ENCODE measurements at regions not wholly inside any gene's neighbourhood (a gene's known extent, or its start where the extent isn't known, plus 50 kb on each side); places are given as distances from the start of the nearest gene placed in this dataset.
"Not testable (repeated sequence)": the region's sequence is repeated elsewhere in the genome, so short reads cannot be mapped to it uniquely, and the experiment has no call there.

GRCh38 chr6:22349051-22349450 lies 52.2 kb upstream of the PRL start:
- Mint-ChIP-seq H3K27me3 (no peaks in the 10 kb centered on the region), H3K27ac (no peak overlapping the region), H3K4me1 (no peaks in the 10 kb centered on the region), H3K4me3 (no peak overlapping the region), H3K9me3 (peaks cover 1% of the 10 kb centered on the region), H3K36me3 (no peaks in the 10 kb centered on the region)
- no peak for DNase-seq
- CTCF ChIA-PET = no interaction called here

DNA sequence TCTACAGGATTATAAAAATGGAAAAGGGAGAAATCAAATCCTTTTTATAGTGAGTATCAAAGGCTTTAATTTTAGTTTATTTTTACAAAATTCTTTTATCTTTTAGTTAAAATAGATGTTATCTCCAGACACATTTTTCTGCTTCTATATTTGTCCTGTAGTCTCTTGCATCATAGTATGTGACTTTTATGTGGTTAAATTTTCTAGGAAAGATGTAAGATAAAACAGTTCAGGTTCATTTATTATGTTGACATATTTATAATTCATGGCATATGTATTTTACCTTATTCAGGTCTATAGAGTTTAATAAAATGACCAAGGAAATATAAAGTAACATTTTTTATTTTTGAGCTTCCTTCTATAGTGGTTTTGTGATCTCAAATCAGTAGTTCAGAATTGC lies 52.7 kb upstream of the PRL start:
- Mint-ChIP-seq H3K27ac (no peak overlapping the region), H3K4me3 (no peak overlapping the region), H3K36me3 (no peaks in the 10 kb centered on the region), H3K27me3 (no peaks in the 10 kb centered on the region), H3K9me3 (peaks cover 1% of the 10 kb centered on the region), H3K4me1 (no peaks in the 10 kb centered on the region)
- CTCF ChIA-PET = no interaction called here
- DNase-seq = no peak

DNA sequence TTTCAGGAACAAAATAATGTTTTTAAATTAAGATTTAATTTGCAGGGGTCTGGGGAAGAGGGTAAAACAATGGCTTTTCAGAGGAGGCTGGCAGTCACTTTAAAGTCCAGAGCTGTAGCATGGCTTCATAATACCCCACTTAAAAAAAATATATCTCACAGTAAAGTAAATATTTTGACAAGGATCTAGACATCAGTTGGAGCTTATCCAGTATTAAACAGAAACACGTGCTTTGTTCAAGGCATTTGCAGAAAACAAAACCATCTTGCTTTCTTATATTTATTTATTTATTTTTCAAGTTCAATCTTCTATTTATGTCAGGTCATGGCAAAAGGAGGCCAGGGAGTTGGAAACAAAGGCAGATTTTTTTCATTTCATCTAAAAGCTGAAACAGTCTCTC lies 53.3 kb upstream of the PRL start:
- no peak for DNase-seq
- H3K4me1 Mint-ChIP-seq = no peaks in the 10 kb centered on the region

DNA sequence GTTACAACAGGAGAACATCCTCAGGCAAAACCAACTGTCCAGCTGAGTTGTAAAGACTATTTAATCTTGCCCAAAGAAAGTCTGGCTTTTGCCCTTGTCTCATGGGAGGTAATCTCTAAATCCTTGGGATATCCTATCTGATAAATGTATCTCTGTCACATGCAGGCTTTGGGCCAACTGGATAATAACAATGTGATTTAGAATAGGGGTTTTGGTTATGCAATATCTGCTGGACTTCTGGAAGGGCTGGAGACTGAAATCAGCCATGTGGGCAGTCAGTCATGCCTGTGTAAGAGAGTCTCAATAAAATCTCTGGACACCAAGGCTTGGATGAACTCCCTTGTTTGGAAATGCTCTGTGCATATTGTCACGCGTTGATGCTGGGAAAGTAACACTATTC lies 56.3 kb upstream of the PRL start:
- no peak for DNase-seq
- Mint-ChIP-seq H3K27ac (no peak overlapping the region), H3K4me3 (no peak overlapping the region), H3K4me1 (no peaks in the 10 kb centered on the region), H3K27me3 (no peaks in the 10 kb centered on the region), H3K9me3 (no peaks in the 10 kb centered on the region), H3K36me3 (no peaks in the 10 kb centered on the region)
- CTCF ChIA-PET = no interaction called here

More for the DNA sequence above, 53.3 kb upstream of the PRL start:
- CTCF ChIA-PET = no interaction called here
- no peak overlapping the region for H3K27ac Mint-ChIP-seq
- no peak overlapping the region for H3K4me3 Mint-ChIP-seq
- H3K27me3 Mint-ChIP-seq = no peaks in the 10 kb centered on the region
- H3K9me3 Mint-ChIP-seq = peaks cover 1% of the 10 kb centered on the region
- no peaks in the 10 kb centered on the region for H3K36me3 Mint-ChIP-seq

DNA sequence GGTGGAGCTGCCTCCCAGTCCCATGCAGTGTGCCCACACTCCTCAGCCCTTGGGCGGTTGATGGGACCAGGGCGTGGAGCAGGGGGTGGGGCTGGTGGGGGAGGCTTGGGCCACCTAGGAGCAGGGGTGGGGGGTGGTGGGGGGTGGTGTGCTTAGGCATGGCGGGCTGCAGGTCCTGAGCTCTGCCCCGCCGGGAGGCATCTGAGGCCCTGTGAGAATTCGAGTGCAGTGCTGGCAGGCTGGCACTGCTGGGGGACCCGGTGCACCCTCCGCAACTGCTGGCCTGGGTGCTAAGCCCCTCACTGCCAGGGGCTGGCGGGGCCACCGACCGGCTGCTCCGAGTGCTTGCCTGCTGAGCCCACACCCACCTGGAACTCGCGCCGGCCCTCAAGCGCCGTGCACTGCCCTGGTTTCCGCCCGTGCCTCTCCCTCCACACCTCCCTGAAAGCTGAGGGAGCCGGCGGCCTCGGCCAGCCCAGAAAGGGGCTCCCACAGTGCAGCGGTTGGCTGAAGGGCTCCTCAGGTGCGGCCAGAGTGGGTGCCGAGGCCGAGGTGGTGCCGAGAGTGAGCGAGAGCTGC lies 59.6 kb upstream of the PRL start:
- no peaks in the 10 kb centered on the region for H3K36me3 Mint-ChIP-seq
- no peak for DNase-seq
- H3K27ac Mint-ChIP-seq = no peak overlapping the region
- no peaks in the 10 kb centered on the region for H3K27me3 Mint-ChIP-seq
- H3K4me1 Mint-ChIP-seq = no peaks in the 10 kb centered on the region
- CTCF ChIA-PET = no interaction called here
- no peaks in the 10 kb centered on the region for H3K9me3 Mint-ChIP-seq
- no peak overlapping the region for H3K4me3 Mint-ChIP-seq

DNA sequence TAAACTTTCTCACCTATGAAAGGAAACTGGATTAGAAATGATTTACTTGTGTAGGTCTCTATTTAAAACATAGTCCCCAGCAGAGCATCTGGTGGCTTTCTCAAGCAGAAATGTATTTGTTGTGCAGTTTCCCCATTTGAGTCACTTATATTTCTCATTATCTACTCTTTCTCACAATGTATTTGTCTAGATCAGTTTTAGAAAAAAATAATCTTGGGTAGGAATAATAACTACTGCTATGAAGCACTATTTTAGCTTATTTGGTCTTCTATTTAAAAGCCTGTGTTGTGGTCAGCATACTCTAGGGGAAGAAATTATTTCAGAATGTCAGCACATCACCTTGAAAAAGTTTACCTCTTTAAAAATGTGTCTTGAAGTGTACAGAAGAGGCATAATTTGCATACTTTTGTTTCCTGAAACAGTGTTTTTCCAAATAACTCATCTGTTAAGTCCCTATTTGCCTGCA lies 60.9 kb upstream of the PRL start:
- Mint-ChIP-seq H3K4me3 (no peak overlapping the region), H3K4me1 (no peaks in the 10 kb centered on the region), H3K9me3 (no peaks in the 10 kb centered on the region), H3K27me3 (no peaks in the 10 kb centered on the region), H3K27ac (no peak overlapping the region), H3K36me3 (no peaks in the 10 kb centered on the region)
- CTCF ChIA-PET = no interaction called here
- DNase-seq = no peak

DNA sequence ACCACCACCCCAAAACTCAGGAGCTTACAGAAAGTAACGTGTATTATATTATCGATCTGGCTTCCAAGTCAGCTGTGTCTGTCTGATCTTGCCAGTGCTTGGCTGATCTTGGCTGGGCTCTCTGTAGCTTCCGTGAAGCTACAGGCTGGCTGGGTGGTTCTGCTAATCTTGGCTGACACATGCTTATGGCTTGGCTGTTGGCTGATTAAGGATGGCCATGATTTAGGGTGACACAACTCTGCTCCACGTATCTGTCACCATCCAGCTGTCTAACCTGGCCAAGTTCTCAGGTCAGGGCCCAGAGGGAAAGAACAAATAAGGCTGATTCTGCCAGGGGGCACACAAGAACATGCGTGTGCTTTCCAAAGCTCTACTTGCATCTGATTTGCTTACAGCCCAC lies 64.7 kb upstream of the PRL start:
- no peaks in the 10 kb centered on the region for H3K27me3 Mint-ChIP-seq
- H3K9me3 Mint-ChIP-seq = no peaks in the 10 kb centered on the region
- no peaks in the 10 kb centered on the region for H3K36me3 Mint-ChIP-seq
- CTCF ChIA-PET = no interaction called here
- no peak overlapping the region for H3K27ac Mint-ChIP-seq
- DNase-seq = no peak
- no peaks in the 10 kb centered on the region for H3K4me1 Mint-ChIP-seq
- no peak overlapping the region for H3K4me3 Mint-ChIP-seq

DNA sequence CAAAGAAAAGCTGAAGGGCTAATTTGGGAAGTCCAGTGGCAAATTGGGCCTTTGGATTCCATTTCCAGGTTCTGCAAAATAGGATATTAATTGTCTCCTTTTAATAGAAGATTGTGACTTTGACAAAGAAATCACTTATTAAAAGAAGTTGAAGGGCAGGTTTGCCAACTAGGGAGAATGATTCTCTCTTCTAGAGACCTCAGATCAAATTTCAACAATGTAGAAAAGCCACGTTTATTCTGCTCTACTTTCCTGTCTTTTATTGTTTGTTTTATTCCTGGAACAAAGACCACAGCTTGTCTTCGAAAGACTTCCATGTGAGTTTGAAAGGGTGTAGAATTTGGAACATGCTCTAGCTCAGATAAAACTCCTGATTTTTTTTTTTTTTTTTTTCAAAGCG lies 65.5 kb upstream of the PRL start:
- Mint-ChIP-seq H3K27me3 (no peaks in the 10 kb centered on the region), H3K36me3 (no peaks in the 10 kb centered on the region), H3K27ac (no peak overlapping the region), H3K9me3 (no peaks in the 10 kb centered on the region), H3K4me1 (no peaks in the 10 kb centered on the region), H3K4me3 (no peak overlapping the region)
- CTCF ChIA-PET = no interaction called here
- DNase-seq = no peak

GRCh38 chr6:22363166-22363713 lies 66.4 kb upstream of the PRL start:
- DNase-seq = no peak
- Mint-ChIP-seq H3K27ac (no peak overlapping the region), H3K9me3 (no peaks in the 10 kb centered on the region), H3K4me1 (no peaks in the 10 kb centered on the region), H3K36me3 (no peaks in the 10 kb centered on the region), H3K27me3 (no peaks in the 10 kb centered on the region), H3K4me3 (no peak overlapping the region)
- CTCF ChIA-PET = no interaction called here

DNA sequence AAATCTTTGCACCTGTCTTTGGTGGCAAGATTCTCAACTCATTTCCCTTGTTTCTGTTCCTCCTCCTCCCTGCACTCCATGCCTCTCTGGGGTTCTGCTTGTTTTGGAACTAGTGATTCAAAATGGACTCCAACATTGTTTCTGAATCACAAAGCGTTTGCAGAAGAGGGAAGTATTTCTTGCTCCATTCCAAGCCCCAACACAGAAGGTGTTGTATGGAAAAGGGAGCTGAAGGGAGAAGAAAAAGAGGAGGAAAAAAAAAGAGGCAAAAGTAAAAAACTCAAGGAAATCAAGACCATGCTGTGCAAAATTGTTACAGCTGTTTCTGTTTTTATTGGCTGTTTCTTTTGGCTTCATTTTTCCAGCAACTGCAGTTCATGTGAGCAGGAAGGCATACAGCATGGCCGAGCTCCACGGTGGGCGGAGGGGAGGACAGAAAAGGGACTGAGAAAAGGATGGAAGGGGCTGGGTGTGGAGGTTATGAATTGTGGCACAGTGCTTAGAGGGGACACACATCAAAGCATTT lies 66.9 kb upstream of the PRL start:
- Mint-ChIP-seq H3K36me3 (no peaks in the 10 kb centered on the region), H3K27ac (no peak overlapping the region), H3K9me3 (no peaks in the 10 kb centered on the region), H3K27me3 (no peaks in the 10 kb centered on the region), H3K4me3 (no peak overlapping the region), H3K4me1 (no peaks in the 10 kb centered on the region)
- DNase-seq = no peak
- CTCF ChIA-PET = no interaction called here

- no peaks in the 10 kb centered on the region for H3K27me3 Mint-ChIP-seq
- no peaks in the 10 kb centered on the region for H3K36me3 Mint-ChIP-seq
- no peak overlapping the region for H3K27ac Mint-ChIP-seq
- DNase-seq = no peak
- no peaks in the 10 kb centered on the region for H3K4me1 Mint-ChIP-seq
- CTCF ChIA-PET = no interaction called here
- H3K9me3 Mint-ChIP-seq = no peaks in the 10 kb centered on the region
- no peak overlapping the region for H3K4me3 Mint-ChIP-seq
Measured at GRCh38 chr6:22364306-22364705, 67.5 kb upstream of the PRL start.

DNA sequence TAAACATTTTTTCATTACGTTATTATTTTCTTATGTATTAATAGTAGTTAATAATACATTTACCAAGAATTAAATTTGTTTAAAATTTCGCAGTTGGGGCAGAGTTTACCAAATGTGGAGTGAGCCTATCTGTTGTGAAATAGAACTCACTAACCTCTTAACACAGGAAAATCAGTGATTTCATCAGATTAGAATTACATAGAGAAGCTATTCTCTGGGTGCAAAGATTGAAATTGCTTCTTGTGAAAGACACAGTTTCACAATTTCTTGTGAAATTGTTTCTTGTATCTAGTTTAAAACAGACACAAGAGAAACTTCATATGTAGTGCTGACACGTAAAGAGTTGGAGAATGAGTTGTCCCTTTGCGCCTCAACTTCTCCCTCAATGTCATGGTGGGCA lies 69.4 kb upstream of the PRL start:
- CTCF ChIA-PET = no interaction called here
- Mint-ChIP-seq H3K4me3 (no peak overlapping the region), H3K9me3 (peaks cover 3% of the 10 kb centered on the region), H3K36me3 (no peaks in the 10 kb centered on the region), H3K4me1 (no peaks in the 10 kb centered on the region), H3K27ac (no peak overlapping the region), H3K27me3 (no peaks in the 10 kb centered on the region)
- no peak for DNase-seq

DNA sequence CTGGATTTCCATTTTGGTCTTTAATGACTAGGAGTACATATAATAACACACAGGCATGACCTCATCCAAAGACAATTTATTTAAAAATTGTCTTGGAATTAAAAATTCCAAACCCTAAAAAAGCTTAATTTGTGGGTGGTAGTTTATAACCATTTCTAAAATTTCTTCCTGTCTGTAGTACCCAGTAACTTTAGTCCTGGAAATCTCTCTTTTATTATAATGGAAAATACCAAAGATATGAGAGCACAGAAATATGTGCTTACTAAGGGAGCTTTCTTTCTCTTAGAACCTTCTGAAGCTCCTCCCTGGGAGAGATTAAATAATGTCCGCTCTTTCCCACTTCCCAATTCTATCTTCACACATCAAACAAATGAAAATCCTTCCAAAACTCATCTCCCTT lies 70.5 kb upstream of the PRL start:
- CTCF ChIA-PET = no interaction called here
- no peaks in the 10 kb centered on the region for H3K4me1 Mint-ChIP-seq

DNA sequence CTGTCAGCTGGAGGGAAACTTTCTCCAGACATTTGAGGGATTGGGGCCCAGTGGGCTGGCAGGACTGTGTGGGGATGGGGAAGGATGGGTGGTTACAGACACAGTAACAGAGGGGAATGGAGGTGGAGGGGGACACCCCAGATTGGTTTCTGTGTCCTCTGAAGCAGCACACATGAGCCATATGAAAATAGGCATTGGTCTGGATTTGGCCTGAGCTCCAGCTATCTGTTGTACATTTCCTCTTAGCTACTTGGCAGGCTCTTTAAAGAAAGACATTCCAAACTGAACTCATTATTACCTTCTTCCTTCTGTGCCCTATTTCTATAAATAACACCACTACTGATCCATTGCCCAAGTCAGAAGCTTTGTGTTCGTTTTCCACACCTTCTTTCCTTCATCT lies 72.0 kb upstream of the PRL start:
- H3K4me3 Mint-ChIP-seq = no peak overlapping the region
- CTCF ChIA-PET = interaction anchor here (0.6 to 1.4 kb wide), 2 partner anchors 97 to 181 kb away, joined by 3 read pairs; no protein-coding TSS in a partner anchor
- H3K27me3 Mint-ChIP-seq = no peaks in the 10 kb centered on the region
- peaks cover 5% of the 10 kb centered on the region for H3K9me3 Mint-ChIP-seq
- no peak for DNase-seq
- no peak overlapping the region for H3K27ac Mint-ChIP-seq
- no peaks in the 10 kb centered on the region for H3K36me3 Mint-ChIP-seq
- H3K4me1 Mint-ChIP-seq = no peaks in the 10 kb centered on the region

More for the DNA sequence above, 70.5 kb upstream of the PRL start:
- Mint-ChIP-seq H3K9me3 (peaks cover 5% of the 10 kb centered on the region), H3K27me3 (no peaks in the 10 kb centered on the region), H3K4me3 (no peak overlapping the region), H3K27ac (no peak overlapping the region), H3K36me3 (no peaks in the 10 kb centered on the region)
- DNase-seq = no peak

GRCh38 chr6:22372922-22373321 lies 76.1 kb upstream of the PRL start:
- no peaks in the 10 kb centered on the region for H3K36me3 Mint-ChIP-seq
- no peak overlapping the region for H3K4me3 Mint-ChIP-seq
- H3K27me3 Mint-ChIP-seq = no peaks in the 10 kb centered on the region
- no peaks in the 10 kb centered on the region for H3K4me1 Mint-ChIP-seq
- no peak overlapping the region for H3K27ac Mint-ChIP-seq
- peaks cover 10% of the 10 kb centered on the region for H3K9me3 Mint-ChIP-seq
- CTCF ChIA-PET = no interaction called here
- DNase-seq = no peak

GRCh38 chr6:22374950-22375349 lies 78.1 kb upstream of the PRL start:
- H3K4me1 Mint-ChIP-seq = not testable (repeated sequence)

More at GRCh38 chr6:22374950-22375349, 78.1 kb upstream of the PRL start:
- H3K4me3 Mint-ChIP-seq, H3K27ac Mint-ChIP-seq, H3K36me3 Mint-ChIP-seq, CTCF ChIA-PET, H3K27me3 Mint-ChIP-seq, DNase-seq: not testable (repeated sequence)
- peaks cover 10% of the 10 kb centered on the region for H3K9me3 Mint-ChIP-seq

Measured in activated naive CD4-positive, alpha-beta T cell treated with anti-CD3 and anti-CD28 coated beads, Interleukin-2, amount 10 ng/mL, durations not matched to agents 7 days and 5 days (primary cell).